Gastroesophageal sphincter (tissue), 3 donors: ENCODE measurements at regions not wholly inside any gene's neighbourhood (a gene's known extent, or its start where the extent isn't known, plus 50 kb on each side); places are given as distances from the start of the nearest gene placed in this dataset.

ENCODE experiments used
- EP300 ChIP-seq: sonication (generic); formaldehyde crosslinking; IDR thresholded peaks from one replicate; pipeline ENCODE4 v1.6.1; 2017; ENCODE audit warnings: antibody characterized with exemption, mild to moderate bottlenecking
- POLR2A ChIP-seq, 2 donors: fragments of 450-650 bp; IDR thresholded peaks; one replicate each; pipeline ENCODE4 v1.6.1; 2017; ENCODE audit warnings: antibody characterized with exemption in 2 of 2, mild to moderate bottlenecking in 2 of 2, moderate library complexity in 1 of 2
- TF ChIP-seq, protein P1 (sequence below), 4 experiments: fragments of 200-600 bp in 2 of 4; fragments of 450-650 bp in 2 of 4; sonication (generic) in 1 of 4; IDR thresholded peaks; one replicate each; pipeline ENCODE4 v1.5.1; 2017 to 2019; ENCODE audit warnings: antibody characterized with exemption in 4 of 4, mild to moderate bottlenecking in 2 of 4, moderate library complexity in 2 of 4

DNA sequence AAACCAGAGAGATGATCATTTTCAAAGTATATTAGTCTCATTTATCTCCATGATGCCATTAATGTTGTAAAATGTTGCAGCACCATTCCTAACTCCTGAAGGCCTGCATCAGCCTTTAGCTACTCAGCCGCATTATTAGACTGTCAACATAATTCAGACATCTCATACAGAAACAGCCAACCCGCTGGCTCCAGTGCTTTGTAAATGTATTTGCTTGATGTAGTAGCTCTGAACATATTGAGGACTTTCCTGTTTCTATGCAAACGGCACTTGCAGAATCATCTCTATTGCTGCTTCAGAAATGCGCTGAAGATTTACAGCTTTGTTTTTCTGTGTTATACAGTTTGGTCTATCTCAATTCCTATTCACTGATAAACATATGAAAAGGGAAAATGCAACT lies 372.2 kb downstream of the DSEL start:
- TF ChIP-seq, protein P1, sequence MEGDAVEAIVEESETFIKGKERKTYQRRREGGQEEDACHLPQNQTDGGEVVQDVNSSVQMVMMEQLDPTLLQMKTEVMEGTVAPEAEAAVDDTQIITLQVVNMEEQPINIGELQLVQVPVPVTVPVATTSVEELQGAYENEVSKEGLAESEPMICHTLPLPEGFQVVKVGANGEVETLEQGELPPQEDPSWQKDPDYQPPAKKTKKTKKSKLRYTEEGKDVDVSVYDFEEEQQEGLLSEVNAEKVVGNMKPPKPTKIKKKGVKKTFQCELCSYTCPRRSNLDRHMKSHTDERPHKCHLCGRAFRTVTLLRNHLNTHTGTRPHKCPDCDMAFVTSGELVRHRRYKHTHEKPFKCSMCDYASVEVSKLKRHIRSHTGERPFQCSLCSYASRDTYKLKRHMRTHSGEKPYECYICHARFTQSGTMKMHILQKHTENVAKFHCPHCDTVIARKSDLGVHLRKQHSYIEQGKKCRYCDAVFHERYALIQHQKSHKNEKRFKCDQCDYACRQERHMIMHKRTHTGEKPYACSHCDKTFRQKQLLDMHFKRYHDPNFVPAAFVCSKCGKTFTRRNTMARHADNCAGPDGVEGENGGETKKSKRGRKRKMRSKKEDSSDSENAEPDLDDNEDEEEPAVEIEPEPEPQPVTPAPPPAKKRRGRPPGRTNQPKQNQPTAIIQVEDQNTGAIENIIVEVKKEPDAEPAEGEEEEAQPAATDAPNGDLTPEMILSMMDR (IDR thresholded peaks at IDR 0.05) = no peak
- TF ChIP-seq POLR2A (IDR thresholded peaks at IDR 0.05) (no peak), EP300 (no peak)
